Caco-2 (cell line): ENCODE measurements at regions not wholly inside any gene's neighbourhood (a gene's known extent, or its start where the extent isn't known, plus 50 kb on each side); places are given as distances from the start of the nearest gene placed in this dataset.
"Not testable (repeated sequence)": the region's sequence is repeated elsewhere in the genome, so short reads cannot be mapped to it uniquely, and the experiment has no call there.

Experiments
- BruUV-seq: library from RNA; stranded (reverse); fragments of 400-500 nt; replicated peaks from 2 replicates; lab custom pipeline; 2021; lab: Mats Ljungman, UMichigan
- CTCF ChIA-PET: fragments of 300-600 bp; sonication (Branson Sonifier 250); formaldehyde crosslinking; loops from one replicate; lab custom pipeline; 2022; ENCODE audit warnings: antibody characterized with exemption; lab: Charles Lee
- POLR2A ChIA-PET: fragments of 300-600 bp; sonication (Branson Sonifier 250); formaldehyde crosslinking; loops from one replicate; lab custom pipeline; 2022; ENCODE audit warnings: antibody characterized with exemption; lab: Charles Lee
- DNase-seq, 2 experiments: peaks; one replicate each; pipeline versions ENCODE4 v3.0.0 to v3.0.0-alpha.2; 2020 to 2022
- H3K27me3 ChIP-seq: replicated peaks from 2 replicates; pipeline ENCODE4 v1.6.0; 2011; ENCODE audit warnings: low read length; ENCODE audit not compliant: control insufficient read depth, insufficient read depth
- H3K36me3 ChIP-seq: 2 replicates; pipeline ENCODE4 v1.5.1; 2011; ENCODE audit warnings: low read length; ENCODE audit not compliant: control insufficient read depth, insufficient read depth
- H3K4me1 ChIP-seq: fragments of 250-450 bp; sonication (Bioruptor Pico); 2 replicates; pipeline ENCODE4 v1.5.1; 2020; ENCODE audit warnings: mild to moderate bottlenecking
- H3K4me3 ChIP-seq: 2 replicates; pipeline ENCODE4 v1.5.1; 2011; ENCODE audit warnings: low read depth, mild to moderate bottlenecking, control low read depth, low read length
- H3K9me3 ChIP-seq: fragments of 250-450 bp; sonication (Bioruptor Pico); 2 replicates; pipeline ENCODE4 v1.5.1; 2020; ENCODE audit warnings: mild to moderate bottlenecking, moderate library complexity
- H3K27ac Mint-ChIP-seq: one replicate; pipeline ENCODE4 v1.8.0; 2022; ENCODE audit warnings: mixed read lengths; ENCODE audit not compliant: unreplicated experiment
- H3K27me3 Mint-ChIP-seq: one replicate; pipeline ENCODE4 v1.8.0; 2022; ENCODE audit warnings: mixed read lengths; ENCODE audit not compliant: insufficient read depth, unreplicated experiment
- H3K36me3 Mint-ChIP-seq: one replicate; pipeline ENCODE4 v1.8.0; 2022; ENCODE audit warnings: mild to moderate bottlenecking, mixed read lengths; ENCODE audit not compliant: insufficient read depth, unreplicated experiment
- H3K4me1 Mint-ChIP-seq: one replicate; pipeline ENCODE4 v1.8.0; 2022; ENCODE audit warnings: low read depth, mixed read lengths; ENCODE audit not compliant: unreplicated experiment
- H3K4me3 Mint-ChIP-seq: one replicate; pipeline ENCODE4 v1.8.0; 2022; ENCODE audit warnings: mild to moderate bottlenecking, moderate library complexity, mixed read lengths; ENCODE audit not compliant: unreplicated experiment
- H3K9me3 Mint-ChIP-seq: one replicate; pipeline ENCODE4 v1.8.0; 2022; ENCODE audit warnings: mixed read lengths; ENCODE audit not compliant: unreplicated experiment
- intact Hi-C: fragments of 100-400 bp; cut with micrococcal nuclease; formaldehyde crosslinking; loops from one replicate; pipeline ENCODE4 v1.10.0; 2022; ENCODE audit not compliant: unreplicated experiment
- TF ChIP-seq, protein P1 (sequence below), 2 experiments: fragments of 200-600 bp in 1 of 2; IDR thresholded peaks; 1 replicate in 1 of 2; 2 replicates in 1 of 2; pipeline versions ENCODE4 v1.5.1 to v1.8.0; 2011 to 2022; ENCODE audit warnings: antibody characterized with exemption in 1 of 2, control low read depth in 1 of 2, inconsistent platforms in 1 of 2, low read depth in 1 of 2, low read length in 1 of 2, mild to moderate bottlenecking in 1 of 2, moderate library complexity in 1 of 2; ENCODE audit not compliant: insufficient read depth in 1 of 2, severe bottlenecking in 1 of 2, unreplicated experiment in 1 of 2

DNA sequence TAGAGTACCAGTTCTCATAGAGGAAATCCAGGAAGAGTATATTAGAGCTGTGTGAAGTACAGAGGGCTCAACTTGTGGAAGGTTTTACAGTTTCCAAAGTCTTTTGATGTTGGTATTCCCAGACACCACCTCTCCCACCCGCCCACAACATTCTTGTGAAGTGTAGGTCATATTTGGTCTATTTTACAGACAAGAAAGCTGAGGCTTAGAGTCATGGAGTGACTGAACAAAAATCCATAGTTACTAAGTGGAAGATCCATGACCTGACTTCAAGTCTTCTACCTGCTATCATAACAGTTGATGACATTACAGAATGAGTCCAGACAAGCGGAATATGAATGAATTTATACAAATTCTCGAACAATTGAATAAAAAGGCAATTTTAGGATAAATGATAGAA is 187.1 kb upstream of the RPS23 start:
- intact Hi-C loops = no loop called here
- Mint-ChIP-seq H3K27ac (no peak overlapping the region), H3K4me3 (no peak overlapping the region), H3K4me1 (no peaks in the 10 kb centered on the region), H3K27me3 (no peaks in the 10 kb centered on the region), H3K36me3 (no peaks in the 10 kb centered on the region), H3K9me3 (peaks cover 32% of the 10 kb centered on the region)
- no peaks in the 10 kb centered on the region for H3K4me1 ChIP-seq
- no peak overlapping the region for H3K4me3 ChIP-seq
- H3K36me3 ChIP-seq = no peaks in the 10 kb centered on the region
- ChIA-PET POLR2A (no interaction called here), CTCF (no interaction called here)
- H3K9me3 ChIP-seq = no peaks in the 10 kb centered on the region
- H3K27me3 ChIP-seq = no peaks in the 10 kb centered on the region
- TF ChIP-seq, protein P1, sequence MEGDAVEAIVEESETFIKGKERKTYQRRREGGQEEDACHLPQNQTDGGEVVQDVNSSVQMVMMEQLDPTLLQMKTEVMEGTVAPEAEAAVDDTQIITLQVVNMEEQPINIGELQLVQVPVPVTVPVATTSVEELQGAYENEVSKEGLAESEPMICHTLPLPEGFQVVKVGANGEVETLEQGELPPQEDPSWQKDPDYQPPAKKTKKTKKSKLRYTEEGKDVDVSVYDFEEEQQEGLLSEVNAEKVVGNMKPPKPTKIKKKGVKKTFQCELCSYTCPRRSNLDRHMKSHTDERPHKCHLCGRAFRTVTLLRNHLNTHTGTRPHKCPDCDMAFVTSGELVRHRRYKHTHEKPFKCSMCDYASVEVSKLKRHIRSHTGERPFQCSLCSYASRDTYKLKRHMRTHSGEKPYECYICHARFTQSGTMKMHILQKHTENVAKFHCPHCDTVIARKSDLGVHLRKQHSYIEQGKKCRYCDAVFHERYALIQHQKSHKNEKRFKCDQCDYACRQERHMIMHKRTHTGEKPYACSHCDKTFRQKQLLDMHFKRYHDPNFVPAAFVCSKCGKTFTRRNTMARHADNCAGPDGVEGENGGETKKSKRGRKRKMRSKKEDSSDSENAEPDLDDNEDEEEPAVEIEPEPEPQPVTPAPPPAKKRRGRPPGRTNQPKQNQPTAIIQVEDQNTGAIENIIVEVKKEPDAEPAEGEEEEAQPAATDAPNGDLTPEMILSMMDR (IDR thresholded peaks at IDR 0.05; ENCODE audit: insufficient read depth in 1 of 2, low read depth in 1 of 2, low read length in 1 of 2, severe bottlenecking in 1 of 2, unreplicated experiment in 1 of 2) = no peak
- DNase-seq = no peak
- BruUV-seq = no TSS peak

DNA sequence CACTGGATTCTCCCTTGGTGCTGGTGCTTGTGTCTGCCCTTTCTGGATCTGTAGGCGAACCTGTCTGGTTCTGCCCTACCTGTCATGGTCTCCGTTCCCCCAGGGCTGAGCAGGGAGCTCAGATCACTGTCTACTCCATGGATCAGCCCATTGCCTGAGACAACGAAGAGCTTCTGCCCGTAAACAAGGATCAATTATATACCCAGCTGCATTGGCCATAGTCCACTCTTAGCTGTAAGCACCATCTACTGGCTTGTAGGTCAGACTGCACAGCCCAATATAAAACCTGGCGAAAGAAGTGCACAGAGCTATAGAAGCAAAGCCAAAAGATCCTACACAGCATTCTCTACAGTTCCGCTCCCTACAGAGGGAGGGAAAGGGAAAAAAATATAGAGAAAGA is 181.5 kb upstream of the RPS23 start:
- CTCF ChIA-PET = no interaction called here
- H3K9me3 Mint-ChIP-seq = peaks cover 43% of the 10 kb centered on the region
- no peaks in the 10 kb centered on the region for H3K36me3 ChIP-seq

DNA sequence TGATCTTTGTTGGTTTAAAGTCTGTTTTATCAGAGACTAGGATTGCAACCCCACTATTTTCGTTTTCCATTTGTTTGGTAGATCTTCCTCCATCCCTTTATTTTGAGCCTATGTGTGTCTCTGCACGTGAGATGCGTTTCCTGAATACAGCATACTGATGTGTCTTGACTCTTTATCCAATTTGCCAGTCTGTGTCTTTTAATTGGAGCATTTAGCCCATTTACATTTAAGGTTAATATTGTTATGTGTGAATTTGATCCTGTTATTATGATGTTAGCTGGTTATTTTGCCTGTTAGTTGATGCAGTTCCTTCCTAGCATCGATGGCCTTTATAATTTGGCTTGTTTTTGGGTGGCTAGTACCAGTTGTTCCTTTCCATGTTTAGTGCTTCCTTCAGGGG is 177.2 kb upstream of the RPS23 start:
- H3K4me3 ChIP-seq, H3K4me1 Mint-ChIP-seq, H3K4me1 ChIP-seq, H3K4me3 Mint-ChIP-seq, intact Hi-C loops, H3K27me3 ChIP-seq, CTCF ChIA-PET, DNase-seq, BruUV-seq, POLR2A ChIA-PET, H3K36me3 Mint-ChIP-seq, H3K36me3 ChIP-seq, H3K27me3 Mint-ChIP-seq, H3K27ac Mint-ChIP-seq: not testable (repeated sequence)
- peaks cover 27% of the 10 kb centered on the region for H3K9me3 ChIP-seq
- peaks cover 12% of the 10 kb centered on the region for H3K9me3 Mint-ChIP-seq

More for the DNA sequence above, 181.5 kb upstream of the RPS23 start:
- BruUV-seq = no TSS peak
- intact Hi-C loops = no loop called here
- POLR2A ChIA-PET = no interaction called here
- no peak overlapping the region for H3K4me3 ChIP-seq
- Mint-ChIP-seq H3K36me3 (no peaks in the 10 kb centered on the region), H3K4me1 (no peaks in the 10 kb centered on the region), H3K27ac (no peak overlapping the region), H3K27me3 (no peaks in the 10 kb centered on the region), H3K4me3 (no peak overlapping the region)
- H3K4me1 ChIP-seq = no peaks in the 10 kb centered on the region
- H3K9me3 ChIP-seq = peaks cover 23% of the 10 kb centered on the region
- TF ChIP-seq, protein P1 (IDR thresholded peaks at IDR 0.05; ENCODE audit: insufficient read depth in 1 of 2, low read depth in 1 of 2, low read length in 1 of 2, severe bottlenecking in 1 of 2, unreplicated experiment in 1 of 2) = no peak
- H3K27me3 ChIP-seq = no peaks in the 10 kb centered on the region
- no peak for DNase-seq

DNA sequence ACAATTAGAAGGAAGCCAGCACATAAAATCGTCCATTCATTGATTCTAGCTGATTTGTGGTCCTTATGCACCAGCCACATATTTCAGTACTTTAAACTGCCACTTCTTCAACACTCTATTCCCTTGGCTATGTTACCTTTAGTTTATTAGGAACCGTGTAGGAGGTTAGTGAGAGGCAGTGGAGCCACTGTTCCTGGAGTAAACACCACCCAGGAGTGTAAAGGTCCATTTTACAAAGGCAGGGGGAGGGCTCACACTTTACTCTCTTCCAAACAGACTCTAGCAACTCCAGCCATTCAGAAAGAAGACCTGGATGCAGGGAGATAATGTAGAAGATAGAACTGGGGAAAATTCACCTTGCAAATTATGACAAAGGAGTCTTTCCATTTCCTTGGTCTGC is 170.2 kb upstream of the RPS23 start:
- no TSS peak for BruUV-seq
- Mint-ChIP-seq H3K27me3 (no peaks in the 10 kb centered on the region), H3K27ac (no peak overlapping the region), H3K36me3 (no peaks in the 10 kb centered on the region), H3K4me3 (no peak overlapping the region), H3K9me3 (no peaks in the 10 kb centered on the region), H3K4me1 (peaks cover 8% of the 10 kb centered on the region)
- no peak for DNase-seq
- intact Hi-C loops = no loop called here
- ChIA-PET POLR2A (no interaction called here), CTCF (no interaction called here)
- TF ChIP-seq, protein P1 (IDR thresholded peaks at IDR 0.05; ENCODE audit: insufficient read depth in 1 of 2, low read depth in 1 of 2, low read length in 1 of 2, severe bottlenecking in 1 of 2, unreplicated experiment in 1 of 2) = no peak
- H3K36me3 ChIP-seq = no peaks in the 10 kb centered on the region; the same call in 1 of the 2 replicates
- H3K27me3 ChIP-seq = no peaks in the 10 kb centered on the region
- peaks cover 5% of the 10 kb centered on the region; the same call in 1 of the 2 replicates for H3K9me3 ChIP-seq
- H3K4me3 ChIP-seq = no peak overlapping the region
- H3K4me1 ChIP-seq = peaks cover 8% of the 10 kb centered on the region
